ENCODE measurements at regions not wholly inside any gene's neighbourhood (a gene's known extent, or its start where the extent isn't known, plus 50 kb on each side); places are given as distances from the start of the nearest gene placed in this dataset.

- TF ChIP-seq CTCF (IDR thresholded peaks at IDR 0.05) (no peak), POLR2A (IDR thresholded peaks at IDR 0.05; ENCODE audit: low read depth) (no peak), EP300 (IDR thresholded peaks at IDR 0.05) (no peak), POLR2AphosphoS5 (IDR thresholded peaks at IDR 0.05) (no peak)
Observed at GRCh38 chr4:180169394-180169793, 2073.8 kb upstream of the TENM3 start.

All from esophagus muscularis mucosa (tissue), 4 donors.